ENCODE measurements at regions not wholly inside any gene's neighbourhood (a gene's known extent, or its start where the extent isn't known, plus 50 kb on each side); places are given as distances from the start of the nearest gene placed in this dataset.
A peak's percentile ranks its signal among the peaks of the same experiment; 100 is the strongest.

DNA sequence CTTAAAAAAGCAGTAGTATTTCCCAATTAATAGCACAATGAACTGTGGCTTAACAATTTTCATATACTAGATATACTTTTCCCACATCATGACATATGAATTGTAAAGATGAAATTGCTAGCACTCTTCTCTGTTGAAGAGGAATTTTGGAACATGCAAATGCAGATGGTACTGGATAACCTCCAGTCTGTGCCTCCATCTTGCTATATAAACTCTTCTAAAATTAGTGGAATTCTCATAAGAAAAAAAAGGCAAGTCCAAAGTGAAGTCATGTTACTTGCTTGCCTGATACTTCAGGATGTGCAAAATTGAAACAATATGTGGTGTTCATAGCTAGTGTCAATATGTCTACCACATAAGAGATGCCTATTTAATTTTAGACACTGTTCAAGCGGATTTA is 570.2 kb upstream of the POM121L12 start:
- no peaks in the 10 kb centered on the region for H4K20me1 ChIP-seq (ENCODE audit: insufficient read depth, low read length)
- H3K9me3 ChIP-seq (ENCODE audit: low read length), result no peaks in the 10 kb centered on the region
- H3K27me3 ChIP-seq (ENCODE audit: insufficient read depth, low read length), result no peaks in the 10 kb centered on the region
- H3K27ac ChIP-seq (ENCODE audit: low read depth, low read length, poor library complexity, severe bottlenecking), result no peak overlapping the region
- no peaks in the 10 kb centered on the region for H3K36me3 ChIP-seq (ENCODE audit: insufficient read depth, low read length)
- no peak overlapping the region for H3K4me3 ChIP-seq (ENCODE audit: low read depth, low read length, poor library complexity, severe bottlenecking)
- no peak overlapping the region for H3K4me2 ChIP-seq (ENCODE audit: low read length)
- no peaks in the 10 kb centered on the region for H3K79me2 ChIP-seq (ENCODE audit: insufficient read depth, low read length)
- H3K9me2 ChIP-seq (ENCODE audit: low read depth, low read length), result no peaks in the 10 kb centered on the region
- peaks cover 26% of the 10 kb centered on the region for H3K4me1 ChIP-seq (ENCODE audit: insufficient read depth, low read length, severe bottlenecking)
- no peak overlapping the region for H3K9ac ChIP-seq (ENCODE audit: low read length)
- H3F3A ChIP-seq (ENCODE audit: insufficient read depth, low read length), result no peaks in the 10 kb centered on the region
- TF ChIP-seq EZH2 (IDR thresholded peaks at IDR 0.05; ENCODE audit: borderline replicate concordance, low read length), result no peak
- TF ChIP-seq, protein P1, sequence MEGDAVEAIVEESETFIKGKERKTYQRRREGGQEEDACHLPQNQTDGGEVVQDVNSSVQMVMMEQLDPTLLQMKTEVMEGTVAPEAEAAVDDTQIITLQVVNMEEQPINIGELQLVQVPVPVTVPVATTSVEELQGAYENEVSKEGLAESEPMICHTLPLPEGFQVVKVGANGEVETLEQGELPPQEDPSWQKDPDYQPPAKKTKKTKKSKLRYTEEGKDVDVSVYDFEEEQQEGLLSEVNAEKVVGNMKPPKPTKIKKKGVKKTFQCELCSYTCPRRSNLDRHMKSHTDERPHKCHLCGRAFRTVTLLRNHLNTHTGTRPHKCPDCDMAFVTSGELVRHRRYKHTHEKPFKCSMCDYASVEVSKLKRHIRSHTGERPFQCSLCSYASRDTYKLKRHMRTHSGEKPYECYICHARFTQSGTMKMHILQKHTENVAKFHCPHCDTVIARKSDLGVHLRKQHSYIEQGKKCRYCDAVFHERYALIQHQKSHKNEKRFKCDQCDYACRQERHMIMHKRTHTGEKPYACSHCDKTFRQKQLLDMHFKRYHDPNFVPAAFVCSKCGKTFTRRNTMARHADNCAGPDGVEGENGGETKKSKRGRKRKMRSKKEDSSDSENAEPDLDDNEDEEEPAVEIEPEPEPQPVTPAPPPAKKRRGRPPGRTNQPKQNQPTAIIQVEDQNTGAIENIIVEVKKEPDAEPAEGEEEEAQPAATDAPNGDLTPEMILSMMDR (IDR thresholded peaks at IDR 0.05; ENCODE audit: low read length), result no peak
- H2AFZ ChIP-seq (ENCODE audit: low read length), result no peak overlapping the region

DNA sequence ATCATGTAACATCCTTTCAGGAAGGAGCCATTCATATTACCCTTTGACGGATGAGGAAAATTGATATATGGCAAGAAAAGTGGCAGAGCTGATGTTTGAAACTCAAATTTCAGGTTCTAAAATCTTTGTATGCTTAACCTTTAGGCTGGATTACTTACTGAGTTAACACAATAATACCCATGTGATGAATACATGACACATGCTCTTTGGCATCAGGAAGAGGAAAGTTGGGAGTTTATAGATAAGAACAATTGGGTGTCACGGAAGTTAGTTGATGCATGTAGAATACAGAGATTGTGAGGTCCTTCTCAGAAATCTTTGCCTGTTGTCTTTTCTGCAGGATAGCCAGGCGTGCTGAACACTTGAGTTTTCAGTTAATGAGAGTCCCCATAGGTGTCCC is 572.1 kb upstream of the POM121L12 start:
- no peak overlapping the region for H3K27ac ChIP-seq (ENCODE audit: low read depth, low read length, poor library complexity, severe bottlenecking)
- no peak overlapping the region for H3K4me2 ChIP-seq (ENCODE audit: low read length)
- TF ChIP-seq, protein P1 (IDR thresholded peaks at IDR 0.05; ENCODE audit: low read length), result no peak
- TF ChIP-seq EZH2 (IDR thresholded peaks at IDR 0.05; ENCODE audit: borderline replicate concordance, low read length), result no peak
- no peak overlapping the region for H3K4me3 ChIP-seq (ENCODE audit: low read depth, low read length, poor library complexity, severe bottlenecking)
- H3K9ac ChIP-seq (ENCODE audit: low read length), result no peak overlapping the region
- no peaks in the 10 kb centered on the region for H3K9me2 ChIP-seq (ENCODE audit: low read depth, low read length)
- H3K36me3 ChIP-seq (ENCODE audit: insufficient read depth, low read length), result peaks cover 6% of the 10 kb centered on the region; the same call in 1 of the 2 replicates
- H3K9me3 ChIP-seq (ENCODE audit: low read length), result peaks cover 9% of the 10 kb centered on the region
- H2AFZ ChIP-seq (ENCODE audit: low read length), result no peak overlapping the region
- H3K4me1 ChIP-seq (ENCODE audit: insufficient read depth, low read length, severe bottlenecking), result peaks cover 20% of the 10 kb centered on the region
- no peaks in the 10 kb centered on the region for H4K20me1 ChIP-seq (ENCODE audit: insufficient read depth, low read length)
- H3F3A ChIP-seq (ENCODE audit: insufficient read depth, low read length), result no peaks in the 10 kb centered on the region
- no peaks in the 10 kb centered on the region for H3K79me2 ChIP-seq (ENCODE audit: insufficient read depth, low read length)
- no peaks in the 10 kb centered on the region for H3K27me3 ChIP-seq (ENCODE audit: insufficient read depth, low read length)

DNA sequence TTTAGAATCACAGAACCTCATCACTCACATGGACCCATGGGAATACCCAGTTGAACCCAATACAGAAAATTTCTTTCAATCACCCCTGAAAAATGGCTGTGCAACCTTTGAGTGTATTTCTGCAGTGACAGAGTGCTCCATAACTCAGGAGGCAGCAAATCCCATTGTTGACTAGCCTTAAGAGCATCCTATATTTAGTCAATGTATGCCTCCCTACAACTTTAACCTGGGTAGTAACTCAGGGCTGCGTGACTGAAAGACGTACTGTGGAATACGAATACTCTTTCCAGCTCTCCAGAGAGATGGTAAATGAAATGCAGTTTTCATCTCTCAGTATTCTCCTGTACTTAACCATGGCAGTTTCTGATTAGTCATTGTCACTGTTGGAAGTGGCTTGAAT is 573.0 kb upstream of the POM121L12 start:
- H3K4me1 ChIP-seq (ENCODE audit: insufficient read depth, low read length, severe bottlenecking), result peaks cover 20% of the 10 kb centered on the region
- peaks cover 11% of the 10 kb centered on the region for H3K9me3 ChIP-seq (ENCODE audit: low read length)
- H3K4me2 ChIP-seq (ENCODE audit: low read length), result no peak overlapping the region
- H3K36me3 ChIP-seq (ENCODE audit: insufficient read depth, low read length), result peaks cover 7% of the 10 kb centered on the region; the same call in 1 of the 2 replicates
- H3K4me3 ChIP-seq (ENCODE audit: low read depth, low read length, poor library complexity, severe bottlenecking), result no peak overlapping the region
- no peaks in the 10 kb centered on the region for H4K20me1 ChIP-seq (ENCODE audit: insufficient read depth, low read length)
- peak overlapping the region; percentile 22; the same call in 1 of the 2 replicates for H2AFZ ChIP-seq (ENCODE audit: low read length)
- H3K79me2 ChIP-seq (ENCODE audit: insufficient read depth, low read length), result no peaks in the 10 kb centered on the region
- H3K9me2 ChIP-seq (ENCODE audit: low read depth, low read length), result no peaks in the 10 kb centered on the region
- H3K27ac ChIP-seq (ENCODE audit: low read depth, low read length, poor library complexity, severe bottlenecking), result no peak overlapping the region
- H3F3A ChIP-seq (ENCODE audit: insufficient read depth, low read length), result no peaks in the 10 kb centered on the region
- TF ChIP-seq EZH2 (IDR thresholded peaks at IDR 0.05; ENCODE audit: borderline replicate concordance, low read length), result no peak
- TF ChIP-seq, protein P1 (IDR thresholded peaks at IDR 0.05; ENCODE audit: low read length), result no peak
- H3K9ac ChIP-seq (ENCODE audit: low read length), result no peak overlapping the region
- H3K27me3 ChIP-seq (ENCODE audit: insufficient read depth, low read length), result no peaks in the 10 kb centered on the region

Data from OCI-LY1 (cell line).